ENCODE measurements at regions not wholly inside any gene's neighbourhood (a gene's known extent, or its start where the extent isn't known, plus 50 kb on each side); places are given as distances from the start of the nearest gene placed in this dataset.

DNA sequence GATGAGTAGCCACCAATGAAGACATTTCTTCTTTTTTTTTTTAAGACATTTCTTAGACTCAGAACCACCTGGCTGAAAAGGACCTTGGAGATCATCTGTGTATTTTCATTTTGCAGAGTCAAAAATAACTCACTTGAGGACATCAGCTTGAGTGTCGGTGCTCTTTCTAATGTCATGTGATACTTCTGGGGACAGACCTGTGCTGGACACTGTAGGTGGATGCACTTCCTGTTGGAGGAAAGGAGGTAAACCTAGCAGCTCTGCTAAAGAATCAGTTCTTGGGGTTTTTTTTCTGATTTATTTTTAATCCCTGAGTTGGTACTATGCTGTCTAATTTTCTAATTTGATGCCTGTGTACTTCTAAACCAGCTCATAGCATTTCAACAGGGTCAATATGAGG, 283.9 kb upstream of the CRIM1 start:
- DNase-seq (ENCODE audit: extremely low spot score, insufficient read length, low read depth) (no peak), FAIRE-seq (no peak)

DNA sequence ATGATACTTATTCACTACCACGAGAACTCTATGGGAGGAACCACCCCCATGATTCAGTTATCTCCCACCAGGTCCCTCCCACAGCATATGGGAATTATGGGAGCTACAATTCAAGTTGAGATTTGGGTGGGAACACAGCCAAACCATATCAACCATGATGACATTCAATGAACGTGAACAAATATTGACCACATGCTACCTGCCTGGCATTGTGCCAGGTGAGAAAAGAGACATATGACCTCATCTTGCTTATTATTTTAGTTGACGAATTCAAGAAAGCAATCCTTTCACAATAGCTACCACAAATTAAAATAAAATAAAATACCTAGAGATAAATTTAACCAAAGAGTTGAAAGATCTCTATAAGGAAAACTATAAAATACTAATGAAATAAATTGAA, 286.5 kb upstream of the CRIM1 start:
- no peak for DNase-seq (ENCODE audit: extremely low spot score, insufficient read length, low read depth)
- FAIRE-seq = no peak

DNA sequence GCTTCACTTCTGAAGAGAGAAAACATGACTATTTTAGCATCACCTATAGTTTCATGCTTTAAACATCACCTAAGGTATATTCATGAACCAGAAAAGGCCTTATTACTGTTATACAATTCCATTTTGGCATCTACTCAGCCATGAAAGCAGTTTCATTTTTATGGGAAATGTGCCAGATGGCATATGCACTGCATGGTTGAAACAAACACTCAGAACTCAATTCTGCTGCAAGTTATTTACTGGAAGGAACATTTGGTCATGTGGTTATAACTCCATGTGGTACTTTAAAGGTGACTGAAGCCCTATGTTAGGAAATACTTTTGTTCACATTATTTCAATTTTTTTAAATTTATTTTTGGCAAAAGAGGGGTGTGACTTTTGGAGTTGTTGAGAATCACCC, 287.5 kb upstream of the CRIM1 start:
- no peak for DNase-seq (ENCODE audit: extremely low spot score, insufficient read length, low read depth)
- FAIRE-seq = no peak

DNA sequence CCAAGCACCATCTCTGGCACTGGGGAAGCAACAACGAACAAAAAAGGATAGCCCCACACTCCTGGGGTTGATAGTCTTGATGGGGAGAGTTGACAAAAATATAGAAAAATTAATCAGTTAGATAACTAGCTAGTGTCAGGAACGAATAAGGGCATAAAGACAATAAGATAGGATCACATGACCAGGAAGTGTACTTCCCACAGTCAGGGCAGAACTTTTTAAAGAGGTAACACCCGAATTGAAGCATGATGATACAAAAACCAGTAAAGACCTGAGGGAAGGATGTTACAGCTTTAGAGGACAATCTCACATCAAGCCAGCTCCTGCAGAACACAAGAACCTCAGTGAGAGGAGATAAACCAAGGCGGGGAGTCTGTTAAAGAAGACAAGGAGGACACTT, 295.4 kb upstream of the CRIM1 start:
- no peak for FAIRE-seq
- DNase-seq (ENCODE audit: extremely low spot score, insufficient read length, low read depth) = no peak

DNA sequence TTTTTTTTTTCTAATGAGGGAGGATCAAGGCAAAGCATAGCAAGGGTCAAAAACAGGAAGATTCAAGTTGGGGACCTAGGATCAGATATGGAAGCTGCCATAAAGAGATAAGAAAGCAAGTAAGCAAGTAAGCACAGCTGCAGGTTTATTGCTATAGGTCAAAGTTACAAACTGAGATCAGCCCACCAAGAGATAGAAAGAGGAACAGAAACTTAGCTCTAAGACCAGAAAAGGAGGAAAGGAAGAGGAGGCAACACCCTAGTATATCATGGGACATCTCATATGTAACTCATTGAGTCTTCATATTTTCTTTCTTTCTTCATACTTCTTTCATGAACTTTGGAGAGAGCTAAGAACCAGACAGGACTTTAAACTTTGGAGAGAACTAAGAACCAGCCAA, 295.9 kb upstream of the CRIM1 start:
- peak; percentile 4 for DNase-seq (ENCODE audit: extremely low spot score, insufficient read length, low read depth)
- peak; percentile 84 for FAIRE-seq

DNA sequence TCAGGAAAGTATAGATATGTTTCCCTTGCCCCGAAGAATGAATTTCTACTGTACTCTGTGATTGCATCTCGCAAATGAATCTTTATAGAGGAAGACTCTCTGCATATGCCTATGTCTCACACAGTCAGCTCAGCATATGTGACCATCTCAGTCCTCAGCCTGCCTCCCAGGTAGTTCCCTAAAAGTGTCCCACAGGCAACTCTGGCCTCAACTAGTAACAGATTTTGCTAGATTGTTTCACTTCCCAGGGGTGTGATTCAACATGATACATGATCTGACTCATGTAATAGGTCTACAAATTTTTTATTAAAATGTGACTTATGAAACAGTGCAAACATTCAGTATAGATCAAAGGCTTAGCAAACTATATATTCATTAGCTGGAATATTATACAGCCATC, 296.6 kb upstream of the CRIM1 start:
- FAIRE-seq = peak; percentile 54
- no peak for DNase-seq (ENCODE audit: extremely low spot score, insufficient read length, low read depth)

- DNase-seq (ENCODE audit: extremely low spot score, insufficient read length, low read depth) = no peak
- no peak for FAIRE-seq
Observed at GRCh38 chr2:36058076-36058475, 297.5 kb upstream of the CRIM1 start.

- FAIRE-seq (peak; percentile 35), DNase-seq (ENCODE audit: extremely low spot score, insufficient read length, low read depth) (no peak)
Observed at GRCh38 chr2:36052819-36053218, 302.8 kb upstream of the CRIM1 start.

DNA sequence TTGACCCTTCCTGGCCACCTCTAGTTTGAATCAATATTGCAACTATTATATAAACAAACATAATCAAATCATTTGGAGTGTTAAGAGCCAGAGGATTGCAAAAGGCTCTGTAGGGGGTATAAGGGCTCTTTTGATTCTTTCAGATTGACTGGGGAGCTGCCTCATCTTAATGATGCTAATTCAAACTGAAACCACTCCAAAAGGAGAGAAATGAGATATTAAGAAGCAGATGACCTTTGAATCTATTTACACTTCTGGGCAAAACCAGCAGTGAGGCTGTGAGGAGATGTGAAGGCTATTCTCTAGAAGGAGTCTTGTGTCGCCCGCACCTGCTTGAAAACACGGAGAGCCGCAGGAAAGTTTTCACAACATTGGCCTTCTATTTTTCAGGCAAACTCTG, 311.2 kb upstream of the CRIM1 start:
- DNase-seq (ENCODE audit: extremely low spot score, insufficient read length, low read depth) = no peak
- FAIRE-seq = no peak

DNA sequence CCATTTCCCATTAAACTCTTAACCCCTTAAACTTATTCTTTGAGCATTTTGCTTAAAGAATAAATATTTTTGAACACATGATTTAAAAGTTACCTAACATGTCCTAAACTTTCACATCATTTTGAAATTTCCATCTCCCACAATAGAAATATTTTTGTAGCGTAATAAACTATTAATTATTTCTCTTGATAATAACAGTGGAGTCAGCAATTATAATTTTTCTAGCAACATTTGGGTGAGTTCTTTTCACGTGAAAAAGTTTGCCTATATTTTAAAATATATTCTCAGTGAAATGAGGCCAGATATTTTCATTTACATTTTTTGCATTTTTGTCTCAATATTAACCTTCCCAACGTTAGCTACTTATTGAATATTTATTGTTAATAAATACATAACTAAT, 320.4 kb upstream of the CRIM1 start:
- no peak for FAIRE-seq
- DNase-seq (ENCODE audit: extremely low spot score, insufficient read length, low read depth) = no peak

- DNase-seq (ENCODE audit: extremely low spot score, insufficient read length, low read depth) = no peak
- FAIRE-seq = no peak
Observed at GRCh38 chr2:36032046-36032445, 323.5 kb upstream of the CRIM1 start.

- DNase-seq (ENCODE audit: extremely low spot score, insufficient read length, low read depth) = no peak
- FAIRE-seq = no peak
Observed at GRCh38 chr2:36031471-36031870, 324.1 kb upstream of the CRIM1 start.

DNA sequence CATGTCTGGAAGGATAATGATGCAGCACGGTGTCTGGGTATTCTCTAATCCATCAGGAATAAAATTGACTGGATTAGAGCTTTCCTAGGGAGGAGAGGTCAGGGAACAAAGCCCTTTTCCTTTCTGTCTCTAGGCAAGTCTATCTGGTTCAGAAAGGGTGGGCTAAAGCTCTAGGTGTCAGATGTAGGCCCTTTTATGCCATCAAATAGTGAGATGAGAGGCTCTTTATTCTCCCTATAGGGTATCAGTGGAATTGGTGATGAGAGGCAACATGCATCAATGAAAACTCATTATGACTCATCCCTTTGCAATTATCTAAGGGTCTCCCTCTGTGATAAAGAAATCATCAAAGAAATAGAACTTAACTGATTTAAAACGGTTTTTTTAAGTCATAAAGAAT, 328.0 kb upstream of the CRIM1 start:
- DNase-seq (ENCODE audit: extremely low spot score, insufficient read length, low read depth) = no peak
- FAIRE-seq = no peak

DNA sequence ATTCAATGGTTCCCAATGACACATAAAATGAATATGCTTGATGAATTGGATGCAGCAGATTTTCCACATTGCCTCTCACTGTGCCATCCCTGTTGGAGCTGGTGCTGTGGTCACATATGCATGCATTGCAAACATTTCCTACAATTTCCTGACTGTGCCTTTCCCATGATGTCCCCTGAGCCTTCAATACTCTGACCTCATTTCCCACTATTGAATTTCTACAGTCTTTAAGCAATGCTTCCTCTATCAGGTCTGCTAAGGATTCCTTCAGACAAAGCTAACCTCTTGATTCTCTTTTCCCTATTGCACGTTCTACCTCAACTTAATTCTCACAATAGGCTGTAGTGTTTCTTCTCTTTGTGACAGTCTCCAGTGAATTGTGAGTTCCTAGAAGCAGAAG, 342.5 kb upstream of the CRIM1 start:
- DNase-seq (ENCODE audit: extremely low spot score, insufficient read length, low read depth) = no peak
- FAIRE-seq = no peak

DNA sequence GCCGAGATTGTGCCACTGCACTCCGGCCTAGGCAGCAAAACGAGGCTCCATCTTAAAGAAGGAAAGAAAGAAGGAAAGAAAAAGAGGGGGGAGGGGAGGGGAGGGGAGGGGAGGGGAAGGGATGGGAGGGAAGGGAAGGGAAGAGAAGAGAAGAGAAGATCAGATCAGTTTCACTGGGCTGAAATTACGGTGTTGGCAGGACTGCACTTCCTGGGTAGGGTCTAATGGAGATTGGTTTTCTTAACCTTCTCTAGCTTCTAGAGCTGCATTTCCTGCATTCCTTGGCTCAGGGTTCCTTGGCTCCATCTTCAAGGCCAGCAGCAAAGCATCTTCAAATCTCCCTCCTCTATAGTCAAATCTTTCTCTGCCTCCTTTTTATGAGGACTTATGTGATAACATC, 349.1 kb upstream of the CRIM1 start:
- FAIRE-seq (no peak), DNase-seq (ENCODE audit: extremely low spot score, insufficient read length, low read depth) (no peak)

GRCh38 chr2:36002941-36003340, 352.6 kb upstream of the CRIM1 start:
- FAIRE-seq = no peak
- DNase-seq (ENCODE audit: extremely low spot score, insufficient read length, low read depth) = no peak

GRCh38 chr2:35997488-35997887, 358.1 kb upstream of the CRIM1 start:
- no peak for FAIRE-seq
- no peak for DNase-seq (ENCODE audit: extremely low spot score, insufficient read length, low read depth)

GRCh38 chr2:35989503-35989902, 366.1 kb upstream of the CRIM1 start:
- no peak for DNase-seq (ENCODE audit: extremely low spot score, insufficient read length, low read depth)
- FAIRE-seq = no peak

DNA sequence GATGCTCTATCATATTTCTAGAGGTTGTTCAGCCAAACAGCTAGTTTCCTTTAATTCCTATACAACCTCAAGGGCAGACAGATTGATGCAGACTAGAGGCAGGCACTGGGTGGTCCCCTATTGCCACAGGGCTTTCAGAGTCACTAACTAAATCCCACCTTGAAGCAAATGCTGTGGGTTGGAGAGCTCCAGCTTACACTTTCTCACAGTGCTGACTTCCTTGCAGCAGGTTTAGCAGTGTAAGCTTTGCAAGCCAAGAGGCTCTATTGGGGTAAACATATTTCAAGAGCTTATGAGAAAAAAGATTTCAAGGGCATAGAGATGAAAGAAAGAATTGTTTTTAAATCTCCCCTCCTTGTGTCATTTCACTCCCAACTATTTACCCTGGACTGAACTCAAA, 366.5 kb upstream of the CRIM1 start:
- no peak for FAIRE-seq
- no peak for DNase-seq (ENCODE audit: extremely low spot score, insufficient read length, low read depth)

- FAIRE-seq (no peak), DNase-seq (ENCODE audit: extremely low spot score, insufficient read length, low read depth) (no peak)
Observed at GRCh38 chr2:35986871-35987270, 368.7 kb upstream of the CRIM1 start.

DNA sequence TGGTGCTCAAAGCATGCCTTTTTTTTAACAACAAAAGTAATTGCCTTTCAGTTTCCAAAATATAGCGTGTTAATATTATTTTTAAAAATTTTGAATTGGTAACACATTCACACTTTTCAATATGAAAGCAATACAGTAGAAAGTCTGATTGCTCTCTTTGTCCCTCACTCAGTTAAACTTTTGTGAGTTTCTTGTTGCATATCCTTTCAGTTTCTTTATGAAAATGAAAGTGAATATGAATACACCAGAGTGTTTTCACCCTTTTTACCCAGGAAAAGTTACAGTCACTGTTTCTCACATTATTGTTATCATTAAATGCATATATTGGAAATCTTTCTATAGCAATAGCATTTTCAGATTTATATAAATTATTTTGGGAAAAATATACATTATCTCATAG, 377.4 kb upstream of the CRIM1 start:
- FAIRE-seq (peak; percentile 76), DNase-seq (ENCODE audit: extremely low spot score, insufficient read length, low read depth) (peak; percentile 3)

GRCh38 chr2:35976611-35977010, 379.0 kb upstream of the CRIM1 start:
- FAIRE-seq (no peak), DNase-seq (ENCODE audit: extremely low spot score, insufficient read length, low read depth) (no peak)

GRCh38 chr2:35973737-35974132, 381.8 kb upstream of the CRIM1 start:
- DNase-seq (ENCODE audit: extremely low spot score, insufficient read length, low read depth) (no peak), FAIRE-seq (no peak)
